Stomach (tissue), 8 donors: ENCODE measurements at regions not wholly inside any gene's neighbourhood (a gene's known extent, or its start where the extent isn't known, plus 50 kb on each side); places are given as distances from the start of the nearest gene placed in this dataset.

ENCODE experiments used
- DNase-seq, 2 donors: peaks; one replicate each; pipeline versions ENCODE4 v3.0.0 to v3.0.0-alpha.2; 2013 to 2019
- H3K27ac ChIP-seq, 5 donors: fragments of 200-600 bp in 4 of 5; sonication (generic) in 4 of 5; one replicate each; pipeline ENCODE4 v1.5.1; 2013 to 2019; ENCODE audit warnings: mild to moderate bottlenecking in 1 of 5, moderate library complexity in 1 of 5
- H3K27me3 ChIP-seq, 3 donors: fragments of 200-600 bp; sonication (generic); one replicate each; pipeline ENCODE4 v1.5.1; 2017 to 2019; ENCODE audit warnings: mixed run types in 1 of 3
- H3K36me3 ChIP-seq, 4 donors: fragments of 200-600 bp; sonication (generic); 1 replicate in 3 of 4; 2 replicates in 1 of 4; pipeline ENCODE4 v1.5.1; 2016 to 2019
- H3K4me1 ChIP-seq, 4 donors: fragments of 200-600 bp; sonication (generic); one replicate each; pipeline ENCODE4 v1.5.1; 2016 to 2019
- H3K4me3 ChIP-seq, 4 donors: fragments of 200-600 bp; sonication (generic) in 3 of 4; one replicate each; pipeline ENCODE4 v1.5.1; 2016 to 2019; ENCODE audit warnings: mild to moderate bottlenecking in 1 of 4
- H3K9me3 ChIP-seq, 4 donors: fragments of 200-600 bp; sonication (generic); one replicate each; pipeline ENCODE4 v1.5.1; 2016 to 2019
- EP300 ChIP-seq: sonication (generic); formaldehyde crosslinking; IDR thresholded peaks from one replicate; pipeline ENCODE4 v1.6.1; 2017; ENCODE audit warnings: antibody characterized with exemption
- POLR2A ChIP-seq, 4 donors: fragments of 450-650 bp; IDR thresholded peaks; one replicate each; pipeline ENCODE4 v1.6.1; 2016; ENCODE audit warnings: antibody characterized with exemption in 4 of 4, control low read depth in 2 of 4, mild to moderate bottlenecking in 1 of 4, moderate library complexity in 1 of 4
- POLR2AphosphoS5 ChIP-seq, 3 donors: sonication (generic); formaldehyde crosslinking; IDR thresholded peaks; one replicate each; pipeline ENCODE4 v1.6.1; 2016; ENCODE audit warnings: antibody characterized with exemption in 3 of 3
- WGBS, 5 donors: extraction: QIAGEN DNeasy Blood & Tissue Kit in 3 of 5; methylation state at CpG; one replicate each; pipeline versions ENCODE4 v1.1.5 to v1.1.7; 2013 to 2018; 5-methylcytosine and 5-hydroxymethylcytosine counted together
- intact Hi-C: fragments of 100-400 bp; cut with DNase I; formaldehyde crosslinking; loops from one replicate; pipeline ENCODE4 v1.15.1; 2023; ENCODE audit warnings: low total_unique reads
- TF ChIP-seq, protein P1 (sequence below), 7 experiments: fragments of 450-650 bp in 4 of 7; fragments of 200-600 bp in 3 of 7; sonication (generic) in 3 of 7; IDR thresholded peaks; one replicate each; pipeline ENCODE4 v1.5.1; 2016 to 2019; ENCODE audit warnings: antibody characterized with exemption in 7 of 7, control low read depth in 2 of 7, mild to moderate bottlenecking in 1 of 7
- donor health status: healthy with polysubstance abuse.
- donor health status: Bipolar disorder and iron deficiency.
- donor health status: healthy.

DNA sequence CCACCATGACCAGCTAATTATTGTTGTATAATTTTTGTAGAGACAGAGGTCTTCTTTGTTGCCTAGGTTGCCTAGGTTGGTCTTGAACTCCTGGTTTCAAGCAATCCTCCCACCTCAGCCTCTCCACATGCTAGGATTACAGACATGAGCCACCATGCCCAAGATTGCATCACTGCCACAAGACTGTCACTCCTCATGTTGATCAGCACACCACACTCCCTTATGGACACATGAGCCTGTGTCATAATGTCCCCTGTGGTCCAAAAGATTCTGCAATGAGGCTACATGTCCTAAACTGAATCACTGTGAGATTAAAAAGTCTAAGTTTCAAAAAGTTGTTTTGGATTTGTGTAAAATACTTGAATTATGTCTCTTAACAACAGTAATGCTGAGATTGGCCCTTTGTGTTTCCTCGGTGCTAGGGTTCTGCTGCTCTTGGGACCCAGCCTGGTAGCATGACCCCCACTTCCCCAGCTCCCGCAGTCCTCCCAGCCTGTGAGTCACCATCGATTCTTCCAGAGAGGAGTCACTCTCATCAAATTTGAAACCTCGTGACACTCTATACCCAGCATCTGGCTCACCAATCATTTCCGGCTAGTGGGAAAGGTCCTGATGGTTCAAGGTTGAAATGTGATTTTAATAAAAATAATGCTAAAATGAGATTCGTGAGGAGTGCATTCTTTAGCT is 890.9 kb downstream of the VRK1 start:
- Histone ChIP-seq H3K27ac (no peak overlapping the region), H3K36me3 (no peaks in the 10 kb centered on the region), H3K4me3 (no peak overlapping the region), H3K27me3 (no peaks in the 10 kb centered on the region), H3K9me3 (no peaks in the 10 kb centered on the region), H3K4me1 (no peaks in the 10 kb centered on the region)
- intact Hi-C loops = no loop called here
- DNase-seq = no peak
- 74 to 83% (median 79%) methylated on average over 6 of the region's 6 CpGs for WGBS, 5 donors
- TF ChIP-seq EP300 (no peak), POLR2A (IDR thresholded peaks at IDR 0.05) (no peak), POLR2AphosphoS5 (IDR thresholded peaks at IDR 0.05) (no peak)
- TF ChIP-seq, protein P1, sequence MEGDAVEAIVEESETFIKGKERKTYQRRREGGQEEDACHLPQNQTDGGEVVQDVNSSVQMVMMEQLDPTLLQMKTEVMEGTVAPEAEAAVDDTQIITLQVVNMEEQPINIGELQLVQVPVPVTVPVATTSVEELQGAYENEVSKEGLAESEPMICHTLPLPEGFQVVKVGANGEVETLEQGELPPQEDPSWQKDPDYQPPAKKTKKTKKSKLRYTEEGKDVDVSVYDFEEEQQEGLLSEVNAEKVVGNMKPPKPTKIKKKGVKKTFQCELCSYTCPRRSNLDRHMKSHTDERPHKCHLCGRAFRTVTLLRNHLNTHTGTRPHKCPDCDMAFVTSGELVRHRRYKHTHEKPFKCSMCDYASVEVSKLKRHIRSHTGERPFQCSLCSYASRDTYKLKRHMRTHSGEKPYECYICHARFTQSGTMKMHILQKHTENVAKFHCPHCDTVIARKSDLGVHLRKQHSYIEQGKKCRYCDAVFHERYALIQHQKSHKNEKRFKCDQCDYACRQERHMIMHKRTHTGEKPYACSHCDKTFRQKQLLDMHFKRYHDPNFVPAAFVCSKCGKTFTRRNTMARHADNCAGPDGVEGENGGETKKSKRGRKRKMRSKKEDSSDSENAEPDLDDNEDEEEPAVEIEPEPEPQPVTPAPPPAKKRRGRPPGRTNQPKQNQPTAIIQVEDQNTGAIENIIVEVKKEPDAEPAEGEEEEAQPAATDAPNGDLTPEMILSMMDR (IDR thresholded peaks at IDR 0.05) = no peak

DNA sequence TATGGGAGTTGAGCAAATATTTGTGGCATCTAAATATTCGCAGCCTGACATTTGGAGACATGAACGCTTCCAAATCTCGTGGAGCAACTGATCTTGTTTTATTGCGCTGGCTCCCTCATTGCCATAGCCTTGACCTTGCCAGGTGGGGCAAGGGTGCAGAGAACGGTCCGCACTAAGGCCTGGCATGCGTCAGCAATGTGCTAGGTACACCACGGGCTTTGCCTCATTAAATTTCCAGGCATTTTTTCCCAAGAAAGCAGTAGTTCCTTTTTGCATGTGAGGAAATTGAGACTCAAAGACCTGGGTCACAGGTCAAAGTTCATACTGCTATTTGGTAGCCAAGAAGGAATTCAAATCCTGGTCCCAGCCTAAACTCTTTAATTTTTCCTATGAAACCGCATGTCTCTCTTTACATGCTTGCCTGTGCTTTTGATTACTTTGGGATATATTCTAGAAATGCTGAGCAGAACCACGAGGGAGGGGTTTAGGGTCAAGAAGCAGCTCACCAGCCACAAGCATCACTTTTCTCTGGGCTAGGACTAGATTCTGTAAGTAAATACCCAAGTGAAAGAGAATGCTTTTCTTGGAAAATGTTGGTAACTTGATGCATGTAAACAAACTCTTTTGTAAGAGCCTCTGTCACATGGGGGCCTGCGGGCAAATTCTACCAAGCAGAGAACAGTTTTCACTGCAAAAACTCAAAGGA is 891.6 kb downstream of the VRK1 start:
- Histone ChIP-seq H3K27me3 (no peaks in the 10 kb centered on the region), H3K27ac (no peak overlapping the region), H3K4me3 (no peak overlapping the region), H3K9me3 (no peaks in the 10 kb centered on the region), H3K36me3 (no peaks in the 10 kb centered on the region), H3K4me1 (no peaks in the 10 kb centered on the region)
- WGBS, 5 donors = 71 to 84% (median 75%) methylated on average over 11 of the region's 11 CpGs
- intact Hi-C loops = no loop called here
- no peak for DNase-seq
- TF ChIP-seq, protein P1 (IDR thresholded peaks at IDR 0.05) = no peak
- TF ChIP-seq POLR2AphosphoS5 (IDR thresholded peaks at IDR 0.05) = no peak
- no peak for TF ChIP-seq EP300
- TF ChIP-seq POLR2A (IDR thresholded peaks at IDR 0.05) = no peak

- TF ChIP-seq EP300 (no peak), POLR2AphosphoS5 (IDR thresholded peaks at IDR 0.05) (no peak), POLR2A (IDR thresholded peaks at IDR 0.05) (no peak)
- TF ChIP-seq, protein P1 (IDR thresholded peaks at IDR 0.05) = no peak
- H3K4me1 ChIP-seq = no peaks in the 10 kb centered on the region
- no peaks in the 10 kb centered on the region for H3K27me3 ChIP-seq
- no peak for DNase-seq
- H3K9me3 ChIP-seq = no peaks in the 10 kb centered on the region
- intact Hi-C loops = no loop called here
- H3K4me3 ChIP-seq = no peak overlapping the region
- 56 to 80% (median 63%) methylated on average over 6 of the region's 6 CpGs for WGBS, 5 donors
- H3K27ac ChIP-seq = no peak overlapping the region
- no peaks in the 10 kb centered on the region for H3K36me3 ChIP-seq
Observed at GRCh38 chr14:97692084-97692483, 894.9 kb downstream of the VRK1 start.

DNA sequence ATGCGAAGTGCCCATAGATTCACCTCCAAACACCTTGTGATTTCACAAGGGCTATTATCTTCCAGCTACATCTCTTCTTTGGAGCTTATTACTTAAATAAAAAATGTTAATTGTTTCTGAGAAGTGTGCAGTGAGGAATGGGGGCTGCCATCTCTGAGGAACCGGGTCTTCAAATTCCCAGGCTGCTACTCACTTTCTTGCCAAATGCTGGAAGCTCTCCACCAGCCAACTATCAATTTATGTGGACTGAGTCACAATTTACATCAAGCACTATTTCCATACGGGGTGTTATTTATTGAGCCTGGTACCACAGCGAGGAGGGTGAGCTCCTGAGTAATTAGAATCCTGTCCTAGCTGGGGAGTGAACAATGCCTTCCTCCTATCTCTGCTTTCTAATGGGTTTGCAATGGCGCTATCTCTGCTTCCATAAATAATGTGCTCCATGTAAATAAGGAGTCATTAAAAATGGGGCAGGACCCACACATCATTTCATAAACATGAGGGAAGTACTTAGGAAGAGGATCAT is 898.3 kb downstream of the VRK1 start:
- Histone ChIP-seq H3K4me3 (no peak overlapping the region), H3K4me1 (no peaks in the 10 kb centered on the region), H3K36me3 (no peaks in the 10 kb centered on the region), H3K9me3 (peaks cover 0 to 14% (median 4%) of the 10 kb centered on the region in 4 donors), H3K27ac (no peak overlapping the region), H3K27me3 (no peaks in the 10 kb centered on the region)
- 65 to 73% (median 68%) methylated on average over 5 of the region's 5 CpGs for WGBS, 5 donors
- TF ChIP-seq EP300 = no peak
- TF ChIP-seq, protein P1 (IDR thresholded peaks at IDR 0.05) = no peak
- no peak for TF ChIP-seq POLR2AphosphoS5 (IDR thresholded peaks at IDR 0.05)
- no peak for TF ChIP-seq POLR2A (IDR thresholded peaks at IDR 0.05)
- intact Hi-C loops = no loop called here
- DNase-seq = no peak
